A673 (cell line): ENCODE measurements at regions not wholly inside any gene's neighbourhood (a gene's known extent, or its start where the extent isn't known, plus 50 kb on each side); places are given as distances from the start of the nearest gene placed in this dataset.
A peak's percentile ranks its signal among the peaks of the same experiment; 100 is the strongest.

ENCODE experiments used
- BruUV-seq: library from RNA; stranded (reverse); fragments of 400-500 nt; replicated peaks from 2 replicates; lab custom pipeline; 2021; lab: Mats Ljungman, UMichigan
- CTCF ChIA-PET: fragments of 300-600 bp; sonication (Branson Sonifier 250); formaldehyde crosslinking; loops from one replicate; lab custom pipeline; 2022; ENCODE audit warnings: antibody characterized with exemption; lab: Charles Lee
- POLR2A ChIA-PET: fragments of 300-600 bp; sonication (Branson Sonifier 250); formaldehyde crosslinking; loops from one replicate; lab custom pipeline; 2022; ENCODE audit warnings: antibody characterized with exemption; ENCODE audit not compliant: low non-redundant PET; lab: Charles Lee
- DNase-seq: peaks from one replicate; pipeline ENCODE4 v3.0.0-alpha.2; 2015; ENCODE audit warnings: low spot score
- H3K27ac ChIP-seq: fragments of 200-600 bp; sonication (generic); 2 replicates; pipeline ENCODE4 v1.5.1; 2016; ENCODE audit warnings: mixed run types, low read depth, mild to moderate bottlenecking, mixed read lengths, antibody characterized with exemption, low read length; ENCODE audit not compliant: poor library complexity, severe bottlenecking
- H3K27me3 ChIP-seq: fragments of 200-600 bp; sonication (generic); replicated peaks from 2 replicates; pipeline ENCODE4 v1.6.1; 2017; ENCODE audit warnings: mixed run types, low read depth, mild to moderate bottlenecking, mixed read lengths, antibody characterized with exemption, low read length; ENCODE audit not compliant: insufficient read depth, poor library complexity
- H3K36me3 ChIP-seq: fragments of 200-600 bp; sonication (generic); 2 replicates; pipeline ENCODE4 v1.6.1; 2016; ENCODE audit warnings: mixed run types, mild to moderate bottlenecking, mixed read lengths, antibody characterized with exemption, low read length; ENCODE audit not compliant: insufficient read depth, poor library complexity, severe bottlenecking
- H3K4me1 ChIP-seq: fragments of 200-600 bp; sonication (generic); 2 replicates; pipeline ENCODE4 v1.6.1; 2017; ENCODE audit warnings: mixed run types, mild to moderate bottlenecking, mixed read lengths, antibody characterized with exemption, low read length; ENCODE audit not compliant: insufficient read depth, poor library complexity, severe bottlenecking
- H3K4me3 ChIP-seq: fragments of 200-600 bp; sonication (generic); 2 replicates; pipeline ENCODE4 v1.5.1; 2016; ENCODE audit warnings: low read depth, mixed run types, mild to moderate bottlenecking, mixed read lengths, low read length; ENCODE audit not compliant: poor library complexity, severe bottlenecking
- H3K9me3 ChIP-seq: fragments of 200-600 bp; sonication (generic); 2 replicates; pipeline ENCODE4 v1.6.1; 2016; ENCODE audit warnings: mixed run types, low read depth, mild to moderate bottlenecking, mixed read lengths, antibody characterized with exemption, low read length; ENCODE audit not compliant: poor library complexity, severe bottlenecking
- EZH2 ChIP-seq: fragments of 200-600 bp; sonication (generic); IDR thresholded peaks from 2 replicates; pipeline ENCODE4 v1.6.1; 2017; ENCODE audit warnings: borderline replicate concordance, low read depth, mild to moderate bottlenecking, mixed read lengths, antibody characterized with exemption, low read length; ENCODE audit not compliant: poor library complexity, severe bottlenecking
- intact Hi-C: fragments of 100-400 bp; cut with micrococcal nuclease; formaldehyde crosslinking; loops from one replicate; pipeline ENCODE4 v1.10.0; 2022; ENCODE audit not compliant: unreplicated experiment
- TF ChIP-seq, protein P1 (sequence below): fragments of 300-800, 200-600 bp; sonication (generic); conservative IDR thresholded peaks from 2 replicates; pipeline ENCODE4 v1.5.1; 2017; ENCODE audit warnings: low read depth, mild to moderate bottlenecking, antibody characterized with exemption, low read length, moderate library complexity, mixed read lengths

DNA sequence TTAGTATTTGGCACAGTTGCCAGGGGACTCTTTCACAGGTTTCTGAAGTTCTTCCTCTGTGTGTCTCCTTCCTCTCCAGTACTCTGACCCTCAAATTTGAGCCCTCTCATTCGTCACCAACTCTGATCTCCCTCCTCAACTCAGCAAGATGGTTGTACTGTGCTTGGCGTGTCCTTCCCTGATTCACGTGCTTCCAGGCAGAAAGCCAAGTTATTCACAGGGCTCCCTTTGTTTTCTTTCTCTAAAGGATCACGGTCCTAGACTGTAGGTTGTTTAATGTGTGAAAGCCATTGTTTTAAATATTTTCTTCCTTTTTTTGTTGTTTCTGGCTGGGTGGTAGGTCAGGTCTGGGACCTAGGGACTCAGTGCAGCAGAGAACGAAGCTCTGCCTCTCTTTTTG is 142.9 kb downstream of the DMAC1 start:
- POLR2A ChIA-PET, result no interaction called here

DNA sequence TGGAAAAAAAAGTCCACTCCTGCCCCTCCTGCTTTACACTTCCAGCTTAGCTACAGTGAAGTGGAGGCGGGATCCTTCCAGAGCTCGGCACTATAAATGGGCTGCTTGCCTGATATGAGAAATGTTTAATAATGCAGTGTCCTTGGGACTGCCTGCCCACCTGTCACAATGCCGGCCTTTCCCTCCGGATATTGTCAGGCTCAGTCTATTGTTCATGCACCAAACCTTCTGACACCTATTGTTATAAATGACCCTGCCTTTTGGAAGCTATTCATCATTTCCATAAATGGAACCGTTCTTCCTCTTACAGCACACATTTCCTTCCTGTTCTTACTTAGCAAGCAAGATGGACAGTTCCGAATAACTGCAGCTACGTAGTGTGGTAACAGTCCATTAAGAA is 146.3 kb downstream of the DMAC1 start:
- no peak for DNase-seq
- POLR2A ChIA-PET, result no interaction called here
- H3K4me3 ChIP-seq, result no peak overlapping the region
- H3K4me1 ChIP-seq, result no peaks in the 10 kb centered on the region
- no TSS peak for BruUV-seq
- H3K36me3 ChIP-seq, result no peaks in the 10 kb centered on the region
- TF ChIP-seq, protein P1, sequence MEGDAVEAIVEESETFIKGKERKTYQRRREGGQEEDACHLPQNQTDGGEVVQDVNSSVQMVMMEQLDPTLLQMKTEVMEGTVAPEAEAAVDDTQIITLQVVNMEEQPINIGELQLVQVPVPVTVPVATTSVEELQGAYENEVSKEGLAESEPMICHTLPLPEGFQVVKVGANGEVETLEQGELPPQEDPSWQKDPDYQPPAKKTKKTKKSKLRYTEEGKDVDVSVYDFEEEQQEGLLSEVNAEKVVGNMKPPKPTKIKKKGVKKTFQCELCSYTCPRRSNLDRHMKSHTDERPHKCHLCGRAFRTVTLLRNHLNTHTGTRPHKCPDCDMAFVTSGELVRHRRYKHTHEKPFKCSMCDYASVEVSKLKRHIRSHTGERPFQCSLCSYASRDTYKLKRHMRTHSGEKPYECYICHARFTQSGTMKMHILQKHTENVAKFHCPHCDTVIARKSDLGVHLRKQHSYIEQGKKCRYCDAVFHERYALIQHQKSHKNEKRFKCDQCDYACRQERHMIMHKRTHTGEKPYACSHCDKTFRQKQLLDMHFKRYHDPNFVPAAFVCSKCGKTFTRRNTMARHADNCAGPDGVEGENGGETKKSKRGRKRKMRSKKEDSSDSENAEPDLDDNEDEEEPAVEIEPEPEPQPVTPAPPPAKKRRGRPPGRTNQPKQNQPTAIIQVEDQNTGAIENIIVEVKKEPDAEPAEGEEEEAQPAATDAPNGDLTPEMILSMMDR, result no peak
- TF ChIP-seq EZH2, result no peak
- no peaks in the 10 kb centered on the region for H3K9me3 ChIP-seq
- intact Hi-C loops, result no loop called here
- CTCF ChIA-PET, result no interaction called here
- peaks cover 4% of the 10 kb centered on the region for H3K27me3 ChIP-seq
- H3K27ac ChIP-seq, result no peak overlapping the region

More for the DNA sequence above, 142.9 kb downstream of the DMAC1 start:
- TF ChIP-seq, protein P1, result no peak
- no peak for TF ChIP-seq EZH2
- BruUV-seq, result no TSS peak
- no peaks in the 10 kb centered on the region for H3K9me3 ChIP-seq
- intact Hi-C loops, result loop anchor here (5.0 kb wide), 1 partner anchor 604 kb away; no protein-coding TSS in a partner anchor
- no peak overlapping the region for H3K4me3 ChIP-seq
- peak; percentile 4 for DNase-seq
- no peaks in the 10 kb centered on the region for H3K27me3 ChIP-seq
- H3K4me1 ChIP-seq, result no peaks in the 10 kb centered on the region
- H3K36me3 ChIP-seq, result no peaks in the 10 kb centered on the region
- H3K27ac ChIP-seq, result no peak overlapping the region
- CTCF ChIA-PET, result no interaction called here

DNA sequence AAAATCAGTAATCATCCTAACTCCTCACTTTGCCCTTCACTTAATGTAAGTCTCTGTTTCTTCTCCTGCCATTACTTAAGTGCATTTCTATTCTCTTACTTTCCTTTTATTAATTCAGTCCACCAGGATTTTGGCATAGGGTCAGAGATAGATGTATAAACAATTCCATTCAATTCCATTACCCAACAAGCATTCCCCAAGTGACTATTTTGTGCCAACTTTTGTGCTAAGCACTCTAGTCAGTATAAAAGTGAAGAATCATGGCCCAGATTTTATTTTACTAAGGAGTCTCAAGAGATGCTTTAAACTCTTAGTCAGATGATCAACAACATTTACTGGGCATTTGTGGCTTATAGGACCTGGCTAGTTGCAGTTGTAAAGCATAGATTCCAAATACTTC is 159.3 kb downstream of the DMAC1 start:
- CTCF ChIA-PET, result no interaction called here
- intact Hi-C loops, result loop anchor here (5.0 kb wide), 1 partner anchor 543 kb away; no protein-coding TSS in a partner anchor

More for the DNA sequence above, 159.3 kb downstream of the DMAC1 start:
- H3K27ac ChIP-seq, result no peak overlapping the region
- no peak overlapping the region for H3K4me3 ChIP-seq
- TF ChIP-seq, protein P1, result no peak
- TF ChIP-seq EZH2, result no peak
- no TSS peak for BruUV-seq
- POLR2A ChIA-PET, result no interaction called here
- no peaks in the 10 kb centered on the region for H3K4me1 ChIP-seq
- H3K36me3 ChIP-seq, result no peaks in the 10 kb centered on the region
- DNase-seq, result no peak
- H3K27me3 ChIP-seq, result no peaks in the 10 kb centered on the region
- no peaks in the 10 kb centered on the region for H3K9me3 ChIP-seq
